ENCODE measurements at regions not wholly inside any gene's neighbourhood (a gene's known extent, or its start where the extent isn't known, plus 50 kb on each side); places are given as distances from the start of the nearest gene placed in this dataset.

- TF ChIP-seq CTCF (IDR thresholded peaks at IDR 0.05): no peak
- no peak for TF ChIP-seq POLR2A (IDR thresholded peaks at IDR 0.05)
These were observed 94.8 kb upstream of the OPRM1 start for GRCh38 chr6:153944201-153944600.
